ENCODE measurements at regions not wholly inside any gene's neighbourhood (a gene's known extent, or its start where the extent isn't known, plus 50 kb on each side); places are given as distances from the start of the nearest gene placed in this dataset.

GRCh38 chr13:111955412-111956065 lies 111.4 kb upstream of the SOX1 start:
- H3K4me1 Mint-ChIP-seq (ENCODE audit: unreplicated experiment): no peaks in the 10 kb centered on the region
- H3K4me3 Mint-ChIP-seq (ENCODE audit: unreplicated experiment): no peak overlapping the region
- no peaks in the 10 kb centered on the region for H3K27me3 Mint-ChIP-seq (ENCODE audit: unreplicated experiment)
- H3K27ac Mint-ChIP-seq (ENCODE audit: unreplicated experiment): no peak overlapping the region
- DNase-seq (ENCODE audit: extremely low spot score, unreplicated experiment): peak; percentile 82
- peaks cover 3% of the 10 kb centered on the region for H3K36me3 Mint-ChIP-seq (ENCODE audit: unreplicated experiment)
- peaks cover 22% of the 10 kb centered on the region for H3K9me3 Mint-ChIP-seq (ENCODE audit: unreplicated experiment)
- TF ChIP-seq CTCF (IDR thresholded peaks at IDR 0.05): no peak

- Mint-ChIP-seq H3K4me1 (ENCODE audit: unreplicated experiment) (no peaks in the 10 kb centered on the region), H3K4me3 (ENCODE audit: unreplicated experiment) (no peak overlapping the region), H3K27me3 (ENCODE audit: unreplicated experiment) (no peaks in the 10 kb centered on the region), H3K36me3 (ENCODE audit: unreplicated experiment) (no peaks in the 10 kb centered on the region), H3K9me3 (ENCODE audit: unreplicated experiment) (peaks cover 15% of the 10 kb centered on the region), H3K27ac (ENCODE audit: unreplicated experiment) (no peak overlapping the region)
- peak; percentile 83 for DNase-seq (ENCODE audit: extremely low spot score, unreplicated experiment)
- TF ChIP-seq CTCF (IDR thresholded peaks at IDR 0.05): no peak
Observed at GRCh38 chr13:111956261-111957151, 110.4 kb upstream of the SOX1 start.

GRCh38 chr13:111957913-111958450 lies 109.0 kb upstream of the SOX1 start:
- Mint-ChIP-seq H3K4me3 (ENCODE audit: unreplicated experiment) (no peak overlapping the region), H3K27ac (ENCODE audit: unreplicated experiment) (no peak overlapping the region), H3K36me3 (ENCODE audit: unreplicated experiment) (no peaks in the 10 kb centered on the region), H3K27me3 (ENCODE audit: unreplicated experiment) (no peaks in the 10 kb centered on the region), H3K4me1 (ENCODE audit: unreplicated experiment) (no peaks in the 10 kb centered on the region), H3K9me3 (ENCODE audit: unreplicated experiment) (peaks cover 10% of the 10 kb centered on the region)
- DNase-seq (ENCODE audit: extremely low spot score, unreplicated experiment): no peak
- no peak for TF ChIP-seq CTCF (IDR thresholded peaks at IDR 0.05)

- TF ChIP-seq CTCF (IDR thresholded peaks at IDR 0.05): no peak
- Mint-ChIP-seq H3K36me3 (ENCODE audit: unreplicated experiment) (no peaks in the 10 kb centered on the region), H3K4me1 (ENCODE audit: unreplicated experiment) (no peaks in the 10 kb centered on the region), H3K27ac (ENCODE audit: unreplicated experiment) (no peak overlapping the region), H3K27me3 (ENCODE audit: unreplicated experiment) (no peaks in the 10 kb centered on the region), H3K9me3 (ENCODE audit: unreplicated experiment) (peaks cover 6% of the 10 kb centered on the region), H3K4me3 (ENCODE audit: unreplicated experiment) (no peak overlapping the region)
- DNase-seq (ENCODE audit: extremely low spot score, unreplicated experiment): no peak
Observed at GRCh38 chr13:111958612-111959395, 108.1 kb upstream of the SOX1 start.

Data from osteocyte (in vitro differentiated cells).